ENCODE measurements at regions not wholly inside any gene's neighbourhood (a gene's known extent, or its start where the extent isn't known, plus 50 kb on each side); places are given as distances from the start of the nearest gene placed in this dataset.

- TF ChIP-seq STAT6 (CRISPR knock-in tag; conservative IDR thresholded peaks at IDR 0.05; ENCODE audit: low read depth) (no peak), TEAD4 (CRISPR knock-in tag; IDR thresholded peaks at IDR 0.05) (no peak)
Measured at GRCh38 chr1:60510162-60510561, 436.6 kb upstream of the C1orf87 start.
